RKO (cell line): ENCODE measurements at regions not wholly inside any gene's neighbourhood (a gene's known extent, or its start where the extent isn't known, plus 50 kb on each side); places are given as distances from the start of the nearest gene placed in this dataset.

Experiments used
- DNase-seq: peaks from one replicate; pipeline ENCODE4 v3.0.0-alpha.2; 2016; ENCODE audit warnings: low spot score

DNA sequence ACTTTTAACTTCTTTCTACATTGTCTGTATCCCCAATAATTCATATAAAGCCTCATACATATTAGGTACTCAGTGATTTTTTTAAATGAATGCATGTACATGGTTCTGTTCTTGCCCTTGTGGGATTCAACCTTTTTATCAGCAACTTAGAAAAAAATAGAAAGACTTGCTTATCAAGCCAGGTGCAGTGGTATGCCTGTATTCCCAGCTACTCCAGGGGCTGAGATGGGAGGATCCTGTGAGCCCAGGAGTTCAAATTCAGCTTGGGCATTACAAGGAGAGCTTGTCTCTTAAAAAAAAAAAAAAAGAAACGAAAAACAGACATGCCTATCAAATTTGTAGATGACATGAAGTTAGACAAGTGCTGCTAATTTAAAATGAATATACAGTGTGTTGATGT, 54.2 kb upstream of the MYCBP2 start:
- DNase-seq = no peak

GRCh38 chr13:77379508-77379907, 52.6 kb upstream of the MYCBP2 start:
- DNase-seq = no peak

DNA sequence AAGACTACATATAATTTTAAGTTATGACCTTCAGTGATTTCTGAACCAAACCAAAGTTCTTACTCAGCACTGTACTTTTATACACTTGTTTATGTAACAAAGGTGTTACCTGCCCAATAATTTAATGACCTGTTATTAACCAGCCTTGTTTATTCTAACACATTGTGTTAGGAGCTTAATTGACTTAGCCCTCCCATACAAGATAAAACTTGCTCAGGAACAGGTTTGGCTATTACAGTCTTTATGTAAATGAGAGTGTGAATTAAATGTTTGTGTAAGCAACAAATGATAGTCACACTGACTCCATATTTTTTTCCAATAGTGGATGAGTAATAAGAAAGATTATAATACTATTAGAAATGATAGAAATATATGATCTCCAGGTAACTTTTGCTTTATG, 51.8 kb upstream of the MYCBP2 start:
- DNase-seq = no peak

DNA sequence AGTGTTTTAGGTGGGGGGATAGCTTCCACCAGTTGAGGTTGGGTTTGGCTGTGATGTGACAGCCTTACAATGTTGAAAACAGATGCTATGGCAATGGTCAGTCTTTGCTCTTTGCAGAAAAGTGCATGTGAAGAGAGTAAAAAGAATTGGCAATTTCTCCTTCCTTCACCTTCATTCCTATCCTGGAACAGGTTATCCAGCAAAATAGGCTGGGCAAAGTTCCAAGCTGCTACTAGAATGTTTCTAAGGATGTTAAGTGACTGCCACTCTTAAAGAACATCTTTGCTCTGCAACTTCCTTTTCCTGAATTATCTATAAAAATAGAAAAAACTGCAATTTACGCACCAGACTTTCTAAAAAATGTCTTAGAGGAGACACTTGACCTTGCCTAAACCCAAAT, 50.1 kb upstream of the MYCBP2 start:
- DNase-seq = no peak
